ENCODE measurements at regions not wholly inside any gene's neighbourhood (a gene's known extent, or its start where the extent isn't known, plus 50 kb on each side); places are given as distances from the start of the nearest gene placed in this dataset.

- TF ChIP-seq CTCF (IDR thresholded peaks at IDR 0.05), result no peak
- no peak for TF ChIP-seq POLR2AphosphoS5 (IDR thresholded peaks at IDR 0.05)
- TF ChIP-seq POLR2A (IDR thresholded peaks at IDR 0.05), result no peak
Measured at GRCh38 chr1:112772781-112773180, 57.6 kb upstream of the PPM1J start.
